HG02588 (cell line): ENCODE measurements at regions not wholly inside any gene's neighbourhood (a gene's known extent, or its start where the extent isn't known, plus 50 kb on each side); places are given as distances from the start of the nearest gene placed in this dataset.
"Not testable (repeated sequence)": the region's sequence is repeated elsewhere in the genome, so short reads cannot be mapped to it uniquely, and the experiment has no call there.

Source experiments
- ATAC-seq: cut with Tn5 transposase; IDR thresholded peaks from one replicate; pipeline ENCODE4 v1.9.1; 2021; ENCODE audit warnings: mild to moderate bottlenecking, moderate library complexity; ENCODE audit not compliant: unreplicated experiment

GRCh38 chr6:15170126-15170525, 75.7 kb upstream of the JARID2 start:
- ATAC-seq: no peak

DNA sequence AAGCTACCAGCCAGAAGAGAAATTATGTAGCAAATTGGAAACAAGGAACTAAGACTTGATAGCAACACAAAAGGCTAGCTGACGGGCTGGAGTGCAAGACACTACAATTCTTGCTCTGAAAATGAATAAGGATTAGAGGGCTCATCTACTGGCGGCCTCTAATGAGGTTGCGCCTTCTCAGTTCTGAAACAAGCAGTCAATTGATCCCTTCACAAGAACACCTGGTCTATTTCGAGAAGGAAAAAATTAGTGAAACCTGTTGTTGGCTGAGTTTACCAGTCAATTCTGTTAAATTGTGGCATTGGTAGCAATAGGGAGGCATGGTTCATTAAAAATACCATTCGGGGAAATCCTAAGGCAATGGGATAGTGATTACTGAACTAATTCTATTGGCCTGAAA, 74.8 kb upstream of the JARID2 start:
- no peak for ATAC-seq

DNA sequence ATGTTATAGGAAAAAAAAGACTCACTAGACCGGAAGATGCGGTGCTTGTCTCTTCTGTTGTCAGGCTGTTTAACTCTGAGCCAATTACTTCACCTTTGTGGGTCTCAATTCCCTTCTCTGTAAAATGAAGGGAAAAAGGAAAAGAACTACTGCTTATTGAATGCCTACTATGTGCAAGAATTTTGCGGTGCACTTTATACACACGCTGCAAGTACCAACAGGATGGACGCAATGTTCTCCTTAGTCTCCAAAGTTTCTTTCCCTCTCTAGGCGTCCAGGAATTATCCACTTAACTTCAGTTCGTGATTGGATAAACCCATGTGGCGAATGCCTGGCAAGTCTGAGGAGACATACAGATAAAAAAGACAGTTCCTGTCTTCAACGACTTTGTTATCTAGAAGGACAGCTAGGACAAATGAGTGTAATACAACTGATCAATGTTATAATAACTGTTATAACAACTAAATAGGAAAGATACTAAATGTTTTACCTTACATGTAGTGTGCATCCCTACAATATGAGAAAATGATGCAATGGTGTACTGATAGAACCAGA, 69.0 kb upstream of the JARID2 start:
- ATAC-seq: no peak

GRCh38 chr6:15183979-15184378, 61.9 kb upstream of the JARID2 start:
- ATAC-seq: no peak

DNA sequence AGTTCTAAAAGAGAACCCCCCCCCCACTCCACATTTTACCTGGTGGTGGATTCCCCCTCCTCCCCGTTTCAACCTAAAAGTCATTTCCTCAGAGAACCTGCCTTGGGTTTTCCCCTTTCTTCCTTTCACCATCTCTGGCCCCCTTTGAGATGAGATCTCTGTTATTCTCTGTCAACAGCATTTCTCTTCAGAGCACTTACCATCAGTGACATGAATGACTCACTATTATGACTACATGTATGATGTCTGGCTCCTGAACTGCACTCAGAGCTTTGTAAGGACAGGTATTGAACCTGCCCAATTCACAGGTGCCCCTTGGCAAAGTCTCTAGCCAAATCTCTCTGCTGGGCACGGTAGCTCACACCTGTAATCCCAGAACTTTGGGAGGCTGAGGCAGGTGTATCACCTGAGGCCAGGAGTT, 61.4 kb upstream of the JARID2 start:
- ATAC-seq: no peak

GRCh38 chr6:15185111-15185510, 60.8 kb upstream of the JARID2 start:
- not testable (repeated sequence) for ATAC-seq

DNA sequence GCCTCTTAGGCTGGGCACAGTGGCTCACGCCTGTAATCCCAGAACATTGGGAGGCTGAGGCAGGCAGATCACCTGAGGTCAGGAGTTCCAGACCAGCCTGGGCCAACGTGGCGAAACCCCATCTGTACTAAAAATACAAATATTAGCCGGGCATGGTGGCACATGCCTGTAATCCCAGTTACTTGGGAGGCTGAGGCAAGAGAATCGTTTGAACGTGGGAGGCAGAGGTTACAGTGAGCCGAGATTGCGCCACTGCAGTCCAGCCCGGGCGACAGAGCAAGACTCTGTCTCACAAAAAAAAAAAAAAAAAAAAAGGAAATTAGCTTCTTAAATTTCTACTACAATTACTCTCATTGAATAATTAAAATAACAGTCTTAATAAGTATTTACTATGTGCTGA, 52.4 kb upstream of the JARID2 start:
- not testable (repeated sequence) for ATAC-seq

- ATAC-seq: no peak
Measured at GRCh38 chr6:15194453-15194852, 51.4 kb upstream of the JARID2 start.
